ENCODE measurements at regions not wholly inside any gene's neighbourhood (a gene's known extent, or its start where the extent isn't known, plus 50 kb on each side); places are given as distances from the start of the nearest gene placed in this dataset.

DNA sequence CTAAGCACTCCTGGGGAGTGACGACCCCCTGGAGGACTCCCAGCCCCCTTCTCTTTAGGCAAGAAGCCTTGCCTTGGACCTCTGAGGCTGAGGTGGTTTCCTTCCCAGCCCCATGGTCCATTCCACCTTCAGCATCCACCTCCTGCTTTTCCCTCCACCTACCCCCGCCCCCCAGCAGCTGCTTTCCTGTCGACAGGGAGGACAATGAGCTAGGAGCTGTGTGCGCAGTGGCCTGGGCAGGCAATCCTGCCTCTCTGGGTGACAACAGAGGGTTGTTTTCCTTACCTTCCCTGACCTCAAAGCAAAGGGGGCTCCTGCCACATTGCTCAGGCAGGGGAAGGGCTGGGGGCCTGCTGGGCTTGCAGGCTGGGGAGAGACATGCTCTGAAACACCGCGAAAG lies 123.5 kb downstream of the BCOR start:
- Histone ChIP-seq H3K56ac (ENCODE audit: extremely low read depth, insufficient read depth, low read length) (no peak overlapping the region), H4K91ac (ENCODE audit: insufficient read depth, low read depth, low read length) (no peak overlapping the region), H3K9me1 (ENCODE audit: insufficient read depth, low read length) (no peaks in the 10 kb centered on the region), H3K4ac (ENCODE audit: low read depth, low read length) (no peak overlapping the region), H2AK9ac (replicated peaks; ENCODE audit: low read depth, low read length, poor library complexity) (no peak overlapping the region), H4K20me1 (ENCODE audit: insufficient read depth, low read length) (no peaks in the 10 kb centered on the region), H2BK5ac (ENCODE audit: low read depth, low read length, poor library complexity, severe bottlenecking) (no peak overlapping the region), H2BK15ac (ENCODE audit: low read depth, low read length) (no peak overlapping the region), H3K4me1 (ENCODE audit: control insufficient read depth, insufficient read depth, low read length) (0 out of 2 replicates have a peak, but pooled peaks cover 1% of the 10 kb centered on the region), H4K5ac (ENCODE audit: low read depth, low read length) (no peak overlapping the region), H2AK5ac (ENCODE audit: low read depth, low read length) (no peak overlapping the region), H3K14ac (replicated peaks; ENCODE audit: low read depth, low read length) (no peak overlapping the region), H3K4me3 (ENCODE audit: insufficient read depth, low read depth, low read length) (no peak overlapping the region), H3K9me3 (ENCODE audit: control insufficient read depth, insufficient read depth, low read length) (no peaks in the 10 kb centered on the region; the same call in 1 of the 2 replicates), H2AFZ (replicated peaks; ENCODE audit: low read length, poor library complexity) (no peak overlapping the region), H3K27me3 (ENCODE audit: control insufficient read depth, insufficient read depth, low read length) (peaks cover 12% of the 10 kb centered on the region), H3K27ac (ENCODE audit: insufficient read depth, low read length) (no peak overlapping the region), H2BK120ac (ENCODE audit: low read depth, low read length) (no peak overlapping the region), H3K79me1 (ENCODE audit: low read depth in 1 of 2, low read length in 2 of 2) (no peaks in the 10 kb centered on the region), H3K23ac (ENCODE audit: low read depth, low read length) (no peak overlapping the region), H2BK20ac (ENCODE audit: low read depth, low read length) (no peak overlapping the region), H3K4me2 (ENCODE audit: low read depth, low read length) (no peak overlapping the region), H4K8ac (ENCODE audit: low read depth in 2 of 2, low read length in 2 of 2) (no peak overlapping the region), H3K18ac (ENCODE audit: low read depth, low read length) (no peak overlapping the region), H3K9ac (ENCODE audit: low read depth, low read length) (no peak overlapping the region), H3K36me3 (ENCODE audit: control insufficient read depth, insufficient read depth, low read length) (no peaks in the 10 kb centered on the region)
- BruUV-seq (replicated peaks): no TSS peak
- ATAC-seq (ENCODE audit: low read depth): no peak
- DNase-seq: no peak
- TF ChIP-seq FOS (IDR thresholded peaks at IDR 0.05; ENCODE audit: low read depth, low read length) (no peak), MXI1 (IDR thresholded peaks at IDR 0.05; ENCODE audit: borderline replicate concordance, low read depth, low read length) (no peak), MAZ (IDR thresholded peaks at IDR 0.05; ENCODE audit: borderline replicate concordance, low read depth, low read length) (no peak), RAD21 (IDR thresholded peaks at IDR 0.05; ENCODE audit: low read length) (no peak), MAFK (IDR thresholded peaks at IDR 0.05; ENCODE audit: low read depth, low read length) (no peak), SMC3 (IDR thresholded peaks at IDR 0.05; ENCODE audit: low read depth, low read length) (no peak), NFE2L2 (IDR thresholded peaks at IDR 0.05; ENCODE audit: low read depth, low read length) (no peak), BHLHE40 (IDR thresholded peaks at IDR 0.05; ENCODE audit: low read depth, low read length) (no peak), RCOR1 (IDR thresholded peaks at IDR 0.05; ENCODE audit: insufficient replicate concordance, low read length) (no peak), POLR2A (IDR thresholded peaks at IDR 0.05; ENCODE audit: low read depth, low read length) (no peak), CEBPB (IDR thresholded peaks at IDR 0.05; ENCODE audit: low read depth, low read length) (no peak), CHD1 (IDR thresholded peaks at IDR 0.05; ENCODE audit: low read depth, low read length) (no peak), RFX5 (IDR thresholded peaks at IDR 0.05; ENCODE audit: low read depth, low read length) (no peak)
- TF ChIP-seq, protein P1, sequence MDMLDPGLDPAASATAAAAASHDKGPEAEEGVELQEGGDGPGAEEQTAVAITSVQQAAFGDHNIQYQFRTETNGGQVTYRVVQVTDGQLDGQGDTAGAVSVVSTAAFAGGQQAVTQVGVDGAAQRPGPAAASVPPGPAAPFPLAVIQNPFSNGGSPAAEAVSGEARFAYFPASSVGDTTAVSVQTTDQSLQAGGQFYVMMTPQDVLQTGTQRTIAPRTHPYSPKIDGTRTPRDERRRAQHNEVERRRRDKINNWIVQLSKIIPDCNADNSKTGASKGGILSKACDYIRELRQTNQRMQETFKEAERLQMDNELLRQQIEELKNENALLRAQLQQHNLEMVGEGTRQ (IDR thresholded peaks at IDR 0.05; ENCODE audit: low read depth, low read length): no peak
- TF ChIP-seq, protein P2, sequence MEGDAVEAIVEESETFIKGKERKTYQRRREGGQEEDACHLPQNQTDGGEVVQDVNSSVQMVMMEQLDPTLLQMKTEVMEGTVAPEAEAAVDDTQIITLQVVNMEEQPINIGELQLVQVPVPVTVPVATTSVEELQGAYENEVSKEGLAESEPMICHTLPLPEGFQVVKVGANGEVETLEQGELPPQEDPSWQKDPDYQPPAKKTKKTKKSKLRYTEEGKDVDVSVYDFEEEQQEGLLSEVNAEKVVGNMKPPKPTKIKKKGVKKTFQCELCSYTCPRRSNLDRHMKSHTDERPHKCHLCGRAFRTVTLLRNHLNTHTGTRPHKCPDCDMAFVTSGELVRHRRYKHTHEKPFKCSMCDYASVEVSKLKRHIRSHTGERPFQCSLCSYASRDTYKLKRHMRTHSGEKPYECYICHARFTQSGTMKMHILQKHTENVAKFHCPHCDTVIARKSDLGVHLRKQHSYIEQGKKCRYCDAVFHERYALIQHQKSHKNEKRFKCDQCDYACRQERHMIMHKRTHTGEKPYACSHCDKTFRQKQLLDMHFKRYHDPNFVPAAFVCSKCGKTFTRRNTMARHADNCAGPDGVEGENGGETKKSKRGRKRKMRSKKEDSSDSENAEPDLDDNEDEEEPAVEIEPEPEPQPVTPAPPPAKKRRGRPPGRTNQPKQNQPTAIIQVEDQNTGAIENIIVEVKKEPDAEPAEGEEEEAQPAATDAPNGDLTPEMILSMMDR (conservative IDR thresholded peaks at IDR 0.05; ENCODE audit: low read depth, low read length): no peak
- TF ChIP-seq, protein P3, sequence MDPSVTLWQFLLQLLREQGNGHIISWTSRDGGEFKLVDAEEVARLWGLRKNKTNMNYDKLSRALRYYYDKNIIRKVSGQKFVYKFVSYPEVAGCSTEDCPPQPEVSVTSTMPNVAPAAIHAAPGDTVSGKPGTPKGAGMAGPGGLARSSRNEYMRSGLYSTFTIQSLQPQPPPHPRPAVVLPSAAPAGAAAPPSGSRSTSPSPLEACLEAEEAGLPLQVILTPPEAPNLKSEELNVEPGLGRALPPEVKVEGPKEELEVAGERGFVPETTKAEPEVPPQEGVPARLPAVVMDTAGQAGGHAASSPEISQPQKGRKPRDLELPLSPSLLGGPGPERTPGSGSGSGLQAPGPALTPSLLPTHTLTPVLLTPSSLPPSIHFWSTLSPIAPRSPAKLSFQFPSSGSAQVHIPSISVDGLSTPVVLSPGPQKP (IDR thresholded peaks at IDR 0.05; ENCODE audit: borderline replicate concordance, low read depth, low read length): no peak
- whole genome bisulfite sequencing, 2 experiments (ENCODE audit: extremely low coverage in 2 of 2, insufficient read length in 1 of 2): no CpG with 5 or more reads among the region's 6 CpGs
- dilution Hi-C loops (cut with HindIII; ENCODE audit: low sequenced_read_pairs, unreplicated experiment) (no loop called here), in situ Hi-C loops (cut with MboI; ENCODE audit: low sequenced_read_pairs) (no loop called here), intact Hi-C loops (cut with micrococcal nuclease) (no loop called here)
- ChIA-PET POLR2A (ENCODE audit: unreplicated experiment) (no interaction called here), CTCF (no interaction called here)

Measured in IMR-90 (cell line).